ENCODE measurements at regions not wholly inside any gene's neighbourhood (a gene's known extent, or its start where the extent isn't known, plus 50 kb on each side); places are given as distances from the start of the nearest gene placed in this dataset.
A peak's percentile ranks its signal among the peaks of the same experiment; 100 is the strongest.

GRCh38 chr21:22961258-22961657 is 1963.0 kb downstream of the NCAM2 start:
- no peak for DNase-seq

GRCh38 chr21:22965455-22966135 is 1967.4 kb downstream of the NCAM2 start:
- DNase-seq, result no peak

- no peak for DNase-seq
These were observed 1983.6 kb downstream of the NCAM2 start for GRCh38 chr21:22981819-22982218.

GRCh38 chr21:22993144-22993543 is 1994.9 kb downstream of the NCAM2 start:
- no peak for DNase-seq

- DNase-seq, result peak; percentile 3
These were observed 1995.8 kb downstream of the NCAM2 start for GRCh38 chr21:22993822-22994574.

GRCh38 chr21:23003951-23004350 is 2005.7 kb downstream of the NCAM2 start:
- no peak for DNase-seq

DNA sequence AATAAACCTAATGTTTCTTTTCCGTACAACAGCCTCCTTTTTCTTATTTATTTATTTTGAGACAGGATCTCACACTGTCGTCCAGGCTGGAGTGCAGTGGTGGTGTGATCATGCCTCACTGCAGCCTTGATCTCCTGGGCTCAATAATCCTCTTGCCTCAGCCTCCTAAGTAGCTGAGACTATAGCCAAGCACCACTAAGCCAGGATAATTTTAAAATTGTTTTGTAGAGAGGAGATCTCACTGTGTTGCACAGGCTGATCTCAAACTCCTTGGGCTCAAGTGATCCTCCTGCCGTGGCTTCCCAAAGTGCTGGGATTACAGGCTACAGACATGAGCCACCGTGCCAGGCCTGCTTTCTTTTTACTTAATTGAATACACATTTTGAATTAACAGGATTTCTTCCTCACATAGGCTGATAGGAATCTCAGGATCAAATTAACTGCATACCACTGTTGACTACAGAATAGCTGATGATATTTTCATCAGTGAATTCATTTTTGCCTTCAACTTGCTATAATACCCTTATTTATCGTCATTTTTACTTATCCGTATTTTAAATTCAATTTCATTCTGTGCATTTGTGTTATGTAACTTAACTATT is 2010.5 kb downstream of the NCAM2 start:
- no peak for DNase-seq

GRCh38 chr21:23009360-23009759 is 2011.2 kb downstream of the NCAM2 start:
- no peak for DNase-seq

- DNase-seq, result no peak
These were observed 2015.8 kb downstream of the NCAM2 start for GRCh38 chr21:23014021-23014420.

DNA sequence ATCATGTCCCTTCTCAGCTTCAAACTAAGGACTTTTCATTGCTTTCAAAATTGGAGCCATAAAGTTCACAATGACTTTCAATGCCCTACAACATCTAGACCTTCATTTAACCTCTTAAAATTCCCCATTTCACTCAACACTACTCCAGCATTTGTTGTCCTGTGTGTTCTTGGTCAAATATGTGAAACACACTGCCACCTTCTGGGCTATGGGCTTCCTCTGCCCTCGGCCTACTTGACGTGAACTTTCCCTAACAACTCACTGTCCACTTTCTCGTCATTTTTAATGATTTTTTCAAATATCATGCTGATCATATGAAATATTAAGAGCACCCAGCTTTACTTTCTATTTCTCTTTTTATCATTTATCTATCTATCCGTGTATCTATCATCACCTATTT is 2018.4 kb downstream of the NCAM2 start:
- no peak for DNase-seq

- no peak for DNase-seq
These were observed 2019.8 kb downstream of the NCAM2 start for GRCh38 chr21:23017989-23018388.

DNA sequence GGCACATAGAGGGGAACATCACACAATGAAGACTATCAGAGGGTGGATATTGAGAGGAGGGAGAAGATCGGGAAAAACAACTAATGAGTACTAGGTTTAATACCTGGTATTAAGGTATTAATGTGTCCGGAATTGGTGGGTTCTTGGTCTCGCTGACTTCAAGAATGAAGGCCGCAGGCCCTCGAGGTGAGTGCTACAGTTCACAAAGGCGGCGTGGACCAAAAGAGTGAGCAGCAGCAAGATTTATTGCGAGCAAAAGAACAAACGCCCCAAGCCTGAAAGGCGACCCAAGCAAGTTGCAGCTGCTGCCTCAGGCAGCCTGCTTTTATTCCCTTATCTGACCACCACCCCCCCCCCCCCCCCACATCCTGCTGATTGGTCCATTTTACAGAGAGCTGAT is 2022.8 kb downstream of the NCAM2 start:
- DNase-seq, result no peak

GRCh38 chr21:23021481-23021880 is 2023.3 kb downstream of the NCAM2 start:
- DNase-seq, result no peak

GRCh38 chr21:23026878-23027277 is 2028.7 kb downstream of the NCAM2 start:
- no peak for DNase-seq

DNA sequence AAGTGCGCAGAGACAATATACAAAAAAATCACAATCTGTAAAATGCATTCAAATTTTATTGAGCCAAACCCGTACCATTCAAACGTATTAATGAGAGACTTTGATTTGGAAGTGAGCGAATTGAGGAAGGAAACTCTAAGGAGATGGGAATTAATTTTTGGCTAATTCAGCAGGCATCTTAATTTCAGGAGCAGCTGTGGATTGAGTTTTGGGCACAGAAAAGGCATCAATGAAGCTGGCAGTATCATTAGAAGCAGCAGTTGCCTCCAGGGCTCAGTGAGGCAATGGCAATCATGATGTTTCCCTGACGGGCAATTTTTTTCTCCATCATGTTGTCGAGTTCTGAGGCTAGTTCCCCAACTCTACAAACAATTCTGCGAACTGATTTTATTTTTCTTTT is 2041.6 kb downstream of the NCAM2 start:
- no peak for DNase-seq

- DNase-seq, result no peak
These were observed 2047.7 kb downstream of the NCAM2 start for GRCh38 chr21:23045955-23046354.

DNA sequence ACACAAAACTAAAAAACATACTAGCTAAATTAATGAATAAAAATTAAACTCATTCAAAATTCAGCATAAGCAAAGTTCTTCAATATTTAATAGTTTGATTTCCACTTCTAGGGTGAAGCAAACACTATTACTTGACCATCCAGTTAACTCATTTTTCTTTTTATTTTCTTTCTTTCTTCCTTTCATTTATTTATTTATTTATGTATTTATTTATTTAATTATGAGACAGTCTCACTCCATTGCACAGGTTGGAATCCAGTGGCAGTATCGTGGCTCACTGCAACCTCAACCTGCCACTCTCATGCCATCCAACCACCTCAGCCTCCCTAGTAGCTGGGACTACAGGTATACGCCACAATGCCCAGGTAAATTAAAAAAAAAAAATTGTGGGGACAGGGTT is 2069.5 kb downstream of the NCAM2 start:
- DNase-seq, result no peak

DNA sequence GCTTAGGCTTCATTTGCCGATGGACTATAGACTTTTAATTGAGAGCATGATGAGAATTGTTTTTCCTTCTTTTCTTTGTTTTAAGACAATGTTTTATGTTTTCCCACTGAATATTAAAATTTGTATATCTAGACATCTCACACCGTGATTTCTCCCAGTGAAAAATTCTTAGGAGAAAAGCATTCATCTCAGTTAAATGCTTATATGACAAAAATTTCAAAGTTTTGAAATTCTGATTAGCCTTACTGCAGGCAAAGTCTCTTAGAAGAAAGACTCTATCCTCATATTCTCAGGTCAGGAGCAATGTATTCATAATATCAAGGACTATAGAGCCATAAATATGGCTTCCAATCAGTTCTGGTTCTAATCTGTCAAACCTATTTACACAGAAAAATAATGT is 2085.0 kb downstream of the NCAM2 start:
- DNase-seq, result no peak

DNA sequence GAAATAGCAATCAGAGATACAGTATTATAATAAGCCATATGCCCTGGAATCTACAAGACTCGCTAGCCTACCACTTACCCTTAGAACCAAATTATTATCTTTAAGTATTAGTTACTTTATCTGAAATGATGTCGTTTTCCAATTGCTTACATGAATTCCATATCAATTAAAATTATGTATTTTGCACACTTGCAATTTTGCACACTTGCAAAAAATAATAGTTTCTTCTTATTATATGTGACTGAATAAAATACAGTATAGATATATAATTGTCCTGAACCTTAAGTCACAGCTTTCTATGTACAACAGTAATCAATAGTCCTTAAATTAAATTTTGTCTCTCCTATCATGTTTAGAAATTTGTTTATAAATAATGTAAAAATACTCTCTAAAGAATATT is 2095.1 kb downstream of the NCAM2 start:
- DNase-seq, result no peak

DNA sequence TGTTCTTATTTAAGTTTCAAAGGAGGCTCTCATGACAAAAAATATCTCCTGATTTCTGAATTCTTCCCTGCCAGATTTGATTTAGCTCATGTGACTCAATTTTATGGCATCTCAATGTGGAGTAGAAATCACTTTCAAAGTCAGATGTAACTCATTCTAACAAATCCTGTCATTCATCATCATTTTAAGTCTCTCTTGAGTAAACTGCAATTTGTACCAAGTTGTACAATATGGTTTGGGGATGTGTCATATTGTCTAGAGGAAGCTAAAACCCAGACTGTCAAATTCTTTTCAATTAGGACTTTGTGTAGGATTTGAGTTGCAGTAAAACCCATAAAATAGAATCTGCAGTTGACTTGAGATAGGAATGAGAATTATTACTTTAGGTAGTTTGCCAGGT is 2101.0 kb downstream of the NCAM2 start:
- DNase-seq, result no peak

DNA sequence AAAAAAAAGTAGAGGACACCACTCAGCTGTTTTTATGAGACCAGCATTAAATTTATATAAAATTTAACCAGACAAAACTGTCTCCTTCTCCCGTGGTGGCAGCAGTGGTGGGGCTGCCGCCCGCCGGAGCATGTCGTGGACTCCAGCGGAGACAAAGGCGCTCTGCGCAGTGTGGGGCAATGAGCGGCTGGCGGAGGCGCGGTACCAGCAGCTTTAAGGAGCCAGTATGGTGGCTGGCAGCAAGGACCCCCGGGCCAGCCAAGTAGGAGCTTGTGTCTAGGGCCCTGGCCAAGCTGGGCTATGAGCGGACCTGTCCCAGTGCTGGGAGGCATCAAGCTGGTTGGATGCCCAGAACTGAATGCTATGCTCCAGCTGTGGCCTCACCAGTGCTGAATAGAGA is 2102.9 kb downstream of the NCAM2 start:
- no peak for DNase-seq

- no peak for DNase-seq
These were observed 2110.3 kb downstream of the NCAM2 start for GRCh38 chr21:23108533-23108932.

DNA sequence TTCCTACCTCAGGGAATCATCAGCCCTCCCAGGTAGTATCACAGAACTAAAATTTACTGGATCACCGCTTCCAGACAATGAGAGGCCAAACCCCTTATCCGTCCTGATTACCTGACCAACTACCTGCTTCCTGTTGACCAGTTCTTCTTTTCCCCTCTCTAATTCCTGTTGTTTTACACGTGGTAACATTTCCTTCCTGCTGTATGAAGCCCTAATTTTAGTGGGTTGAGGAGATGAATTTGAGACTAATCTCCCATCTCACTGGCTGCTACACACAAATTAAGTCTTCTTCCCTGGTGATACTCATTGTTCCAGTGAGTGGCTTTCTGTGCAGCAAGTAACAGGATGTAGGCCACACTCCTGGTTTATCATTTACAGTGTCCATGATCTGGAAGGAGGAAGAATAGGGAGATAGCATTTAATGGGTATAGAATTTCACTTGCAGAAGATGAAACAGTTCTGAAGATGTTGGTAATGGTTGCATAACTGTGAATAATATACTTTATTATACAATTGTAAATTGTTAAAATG is 2112.9 kb downstream of the NCAM2 start:
- no peak for DNase-seq

GRCh38 chr21:23119491-23119890 is 2121.3 kb downstream of the NCAM2 start:
- no peak for DNase-seq

All from DMS153 (cell line).